SHP77 (cell line): ENCODE measurements at regions not wholly inside any gene's neighbourhood (a gene's known extent, or its start where the extent isn't known, plus 50 kb on each side); places are given as distances from the start of the nearest gene placed in this dataset.
"Not testable (repeated sequence)": the region's sequence is repeated elsewhere in the genome, so short reads cannot be mapped to it uniquely, and the experiment has no call there.

Experiments used
- DNase-seq, 2 experiments: peaks; one replicate each; lab custom pipeline; 2025; lab: John Stamatoyannopoulos, UW

- no peak for DNase-seq
Observed at GRCh38 chr4:64821219-64821976, 412.1 kb upstream of the TECRL start.

GRCh38 chr4:64814616-64815015 lies 405.4 kb upstream of the TECRL start:
- DNase-seq, result no peak

DNA sequence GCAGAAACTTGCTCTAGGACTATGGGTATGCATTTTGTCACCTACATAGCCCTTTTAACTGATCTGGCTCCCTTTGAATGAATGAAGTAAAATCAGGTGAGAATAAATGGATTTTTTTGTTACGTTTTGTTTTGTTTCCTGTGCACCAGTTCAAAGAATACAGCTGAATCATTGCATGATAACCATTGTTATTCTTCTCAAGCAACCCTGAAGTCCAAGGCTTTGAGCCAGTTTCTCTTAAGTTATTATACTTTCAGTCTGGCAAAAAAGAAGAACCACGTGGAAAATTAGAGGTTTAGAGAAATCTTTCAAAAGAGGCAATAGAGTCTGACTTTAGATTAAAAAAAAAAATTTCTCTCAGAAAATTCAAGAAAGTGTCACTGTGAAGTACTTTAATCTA lies 398.6 kb upstream of the TECRL start:
- DNase-seq, result no peak

DNA sequence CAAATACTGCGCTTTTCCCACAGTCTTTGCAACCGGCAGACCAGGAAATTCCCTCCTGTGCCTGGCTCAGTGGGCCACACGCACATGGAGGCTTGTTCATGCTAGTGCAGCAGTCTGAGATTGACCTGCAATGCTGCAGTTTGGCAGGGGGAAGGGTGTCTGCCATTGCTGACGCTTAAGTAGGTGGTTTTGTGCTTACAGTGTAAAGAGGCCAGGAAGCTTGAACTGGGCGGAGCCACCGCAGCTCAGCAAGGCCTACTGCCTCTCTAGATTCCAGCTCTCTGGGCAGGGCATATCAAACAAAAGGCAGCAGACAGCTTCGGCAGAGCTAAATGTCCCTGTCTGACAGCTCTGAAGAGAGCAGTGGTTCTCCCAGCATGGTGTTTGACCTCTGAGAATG lies 390.5 kb upstream of the TECRL start:
- no peak for DNase-seq

GRCh38 chr4:64798828-64799227 lies 389.6 kb upstream of the TECRL start:
- not testable (repeated sequence) for DNase-seq

DNA sequence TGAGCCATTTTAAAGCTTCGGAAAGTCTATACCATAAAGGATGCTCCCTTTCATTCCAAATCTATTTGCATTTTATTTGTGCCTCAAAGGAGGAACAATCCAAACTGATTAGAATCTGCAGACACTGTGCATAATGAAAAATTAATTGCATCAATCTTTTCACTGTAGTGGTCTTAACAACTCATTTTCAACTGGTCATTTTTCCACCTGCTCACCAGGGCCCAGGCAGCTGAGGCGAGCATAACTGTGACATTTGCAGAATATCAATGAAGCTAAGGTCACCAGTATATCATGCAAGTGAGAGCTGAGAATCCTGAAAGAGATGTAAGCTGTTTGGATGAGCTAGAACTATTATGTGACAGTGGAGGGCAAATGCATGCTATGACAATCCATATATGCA lies 387.3 kb upstream of the TECRL start:
- DNase-seq, result peak; percentile 37 to 53

DNA sequence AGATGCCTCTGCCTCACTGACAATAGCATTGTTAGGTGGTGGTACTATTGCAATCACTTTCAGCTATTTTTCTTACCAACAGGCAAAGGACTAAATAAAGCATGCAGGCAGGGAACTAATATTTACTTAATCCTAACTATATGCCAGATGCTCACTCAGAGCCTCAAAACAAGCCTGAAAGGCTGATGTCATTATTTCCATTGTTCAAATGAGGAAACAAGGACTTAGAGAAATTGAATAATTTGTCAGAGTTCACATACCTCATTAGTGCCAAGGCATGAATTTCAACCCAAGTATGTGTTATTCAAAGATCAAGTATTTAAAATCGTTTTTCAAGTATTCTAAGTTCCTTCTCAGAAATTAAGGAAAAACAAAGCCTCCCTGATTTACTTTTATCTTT lies 374.9 kb upstream of the TECRL start:
- DNase-seq, result peak; percentile 38 to 53

- DNase-seq, result peak; percentile 20 to 29
Observed at GRCh38 chr4:64781737-64782326, 372.6 kb upstream of the TECRL start.

GRCh38 chr4:64780664-64781063 lies 371.4 kb upstream of the TECRL start:
- DNase-seq, result peak in 1 of 2 experiments; percentile 1

DNA sequence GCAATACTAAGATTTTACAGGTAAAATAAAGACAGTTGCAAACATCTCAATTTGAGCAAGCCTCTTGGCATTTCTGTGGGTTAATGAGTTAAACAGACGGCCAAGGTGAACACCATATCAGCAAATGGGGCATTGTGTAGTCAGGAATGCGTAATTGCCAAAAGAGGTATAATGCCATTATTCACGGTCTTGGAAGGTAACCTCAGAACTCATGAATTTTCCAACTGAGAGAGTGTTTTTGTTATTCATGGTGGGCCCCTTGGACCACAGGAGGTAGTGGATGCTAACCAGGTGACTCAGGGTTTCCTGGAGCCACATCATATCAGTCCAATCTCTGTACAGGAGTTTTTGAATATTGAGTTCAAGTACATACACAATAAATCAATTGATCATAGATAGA lies 368.0 kb upstream of the TECRL start:
- no peak for DNase-seq

GRCh38 chr4:64776820-64777219 lies 367.6 kb upstream of the TECRL start:
- no peak for DNase-seq

- no peak for DNase-seq
Observed at GRCh38 chr4:64774626-64775025, 365.4 kb upstream of the TECRL start.

DNA sequence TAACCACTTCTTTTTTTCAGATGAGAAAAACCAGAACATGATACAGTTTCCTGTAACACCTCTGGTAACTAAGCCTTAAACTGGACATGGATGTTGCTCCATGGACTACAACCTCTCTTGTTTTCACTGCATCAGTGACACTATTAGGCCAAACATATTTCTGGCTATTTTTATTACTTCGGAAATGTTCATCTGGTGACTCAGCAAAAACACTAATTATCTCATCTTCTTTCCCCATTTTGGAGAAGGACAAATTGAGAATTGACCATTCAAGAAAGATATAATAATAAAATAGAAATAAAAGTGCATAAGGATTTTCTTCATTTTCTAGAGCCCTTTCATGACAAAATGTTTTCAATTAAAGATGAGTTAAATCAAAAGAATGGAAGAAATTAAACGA lies 361.9 kb upstream of the TECRL start:
- DNase-seq, result no peak

DNA sequence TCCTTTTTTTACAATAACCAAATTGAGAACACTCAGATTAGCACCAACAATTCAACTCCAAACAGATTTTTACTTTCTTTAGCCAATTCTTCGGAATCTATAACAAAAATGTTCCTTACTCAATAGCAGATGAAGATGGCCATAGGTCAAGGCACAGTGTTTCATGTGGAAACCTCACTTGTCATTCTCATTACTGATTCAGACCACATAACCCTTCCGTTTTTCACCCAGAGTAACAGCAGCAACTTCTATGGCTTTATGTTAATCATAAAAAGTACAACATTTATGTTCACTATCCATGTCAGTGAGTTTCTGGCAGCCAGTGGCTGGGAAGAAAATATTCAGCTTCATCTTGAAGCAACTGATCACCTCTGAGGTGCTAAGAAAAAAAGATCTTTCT lies 358.3 kb upstream of the TECRL start:
- no peak for DNase-seq

GRCh38 chr4:64766565-64766964 lies 357.3 kb upstream of the TECRL start:
- DNase-seq, result no peak

- DNase-seq, result no peak
Observed at GRCh38 chr4:64756016-64756415, 346.8 kb upstream of the TECRL start.

GRCh38 chr4:64747919-64748715 lies 338.9 kb upstream of the TECRL start:
- DNase-seq, result no peak

DNA sequence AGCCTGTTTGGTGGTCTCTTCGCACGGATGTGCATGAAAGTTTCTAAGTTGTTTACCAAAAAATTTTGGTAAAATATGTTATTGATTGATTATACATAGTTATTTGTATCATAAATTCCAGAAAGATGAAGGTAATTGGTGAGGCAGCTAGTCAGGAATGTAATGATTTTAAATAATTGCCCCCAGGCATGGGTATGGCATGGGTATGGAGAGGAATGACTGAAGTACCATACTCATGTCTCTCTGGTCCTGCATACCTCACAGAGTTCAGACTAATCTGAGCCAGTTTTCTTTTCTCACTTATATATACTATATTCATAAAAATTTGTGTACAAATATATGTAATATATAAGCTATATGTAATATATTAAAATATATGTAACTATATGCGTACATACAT lies 329.0 kb upstream of the TECRL start:
- DNase-seq, result no peak

DNA sequence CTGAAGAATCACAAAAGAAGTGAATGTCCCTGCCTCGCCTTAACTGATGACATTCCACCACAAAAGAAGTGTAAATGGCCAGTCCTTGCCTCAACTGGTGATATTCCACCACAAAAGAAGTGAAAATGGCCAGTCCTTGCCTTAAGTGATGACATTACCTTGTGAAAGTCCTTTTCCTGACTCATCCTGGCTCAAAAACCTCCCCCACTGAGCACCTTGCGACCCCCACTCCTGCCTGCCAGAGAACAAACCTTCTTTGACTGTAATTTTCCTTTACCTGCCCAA lies 328.5 kb upstream of the TECRL start:
- DNase-seq, result not testable (repeated sequence)

DNA sequence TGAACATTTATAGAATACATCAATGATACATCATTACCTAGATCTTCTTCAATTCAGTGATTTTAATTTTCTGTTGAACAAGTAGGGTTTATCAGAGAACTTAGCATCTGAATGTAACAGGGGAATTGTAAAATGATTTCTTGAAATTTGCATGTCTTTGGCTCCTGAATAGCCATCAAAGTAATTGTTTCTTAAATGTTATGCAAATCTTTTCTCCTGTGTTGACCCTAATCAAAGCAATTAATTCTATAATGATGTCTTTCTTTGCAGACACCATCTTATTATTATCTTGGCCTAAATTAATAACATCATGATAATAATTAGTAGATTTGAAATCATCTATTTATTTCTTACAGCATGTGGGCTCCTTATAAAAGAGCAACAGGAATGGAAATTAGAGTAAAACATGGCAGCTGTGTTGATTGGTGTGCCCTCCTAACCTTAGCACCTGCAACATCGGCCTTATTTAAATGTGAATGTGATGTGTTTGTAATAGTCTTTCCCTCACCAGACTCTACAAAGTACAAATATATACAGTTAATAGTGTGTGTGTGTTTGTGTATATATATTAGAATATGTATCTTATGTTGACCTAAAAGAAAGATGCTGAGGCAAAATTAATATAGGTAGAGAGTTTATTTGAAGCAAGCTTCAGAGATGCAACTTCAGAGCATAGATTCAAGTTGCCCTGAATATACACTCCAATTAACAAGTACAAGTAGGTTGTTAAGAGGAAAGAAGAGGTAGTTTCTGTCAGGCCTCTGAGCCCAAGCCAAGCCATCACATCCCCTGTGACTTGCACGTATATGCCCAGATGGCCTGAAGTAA lies 328.0 kb upstream of the TECRL start:
- no peak for DNase-seq

GRCh38 chr4:64729561-64729960 lies 320.3 kb upstream of the TECRL start:
- no peak for DNase-seq

DNA sequence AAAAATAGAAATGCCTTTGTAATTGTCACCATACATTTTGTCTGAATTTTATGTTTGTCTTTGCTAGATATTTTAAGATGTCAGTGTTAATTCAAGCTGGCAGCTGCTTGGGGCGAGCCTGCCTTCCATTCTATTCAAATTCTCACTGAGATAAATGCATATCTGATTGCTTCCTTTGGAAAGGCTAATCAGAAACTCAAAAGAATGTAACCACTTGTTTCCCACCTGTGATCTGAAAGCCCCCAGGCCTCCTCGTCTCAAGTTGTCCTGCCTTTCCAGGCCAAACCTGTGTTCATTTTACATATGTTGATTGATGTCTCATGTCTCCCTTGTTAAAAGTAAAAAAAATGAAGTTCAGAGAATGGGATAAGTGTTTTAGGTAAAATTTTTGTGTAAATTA lies 318.7 kb upstream of the TECRL start:
- DNase-seq, result no peak
